ENCODE measurements at regions not wholly inside any gene's neighbourhood (a gene's known extent, or its start where the extent isn't known, plus 50 kb on each side); places are given as distances from the start of the nearest gene placed in this dataset.

DNA sequence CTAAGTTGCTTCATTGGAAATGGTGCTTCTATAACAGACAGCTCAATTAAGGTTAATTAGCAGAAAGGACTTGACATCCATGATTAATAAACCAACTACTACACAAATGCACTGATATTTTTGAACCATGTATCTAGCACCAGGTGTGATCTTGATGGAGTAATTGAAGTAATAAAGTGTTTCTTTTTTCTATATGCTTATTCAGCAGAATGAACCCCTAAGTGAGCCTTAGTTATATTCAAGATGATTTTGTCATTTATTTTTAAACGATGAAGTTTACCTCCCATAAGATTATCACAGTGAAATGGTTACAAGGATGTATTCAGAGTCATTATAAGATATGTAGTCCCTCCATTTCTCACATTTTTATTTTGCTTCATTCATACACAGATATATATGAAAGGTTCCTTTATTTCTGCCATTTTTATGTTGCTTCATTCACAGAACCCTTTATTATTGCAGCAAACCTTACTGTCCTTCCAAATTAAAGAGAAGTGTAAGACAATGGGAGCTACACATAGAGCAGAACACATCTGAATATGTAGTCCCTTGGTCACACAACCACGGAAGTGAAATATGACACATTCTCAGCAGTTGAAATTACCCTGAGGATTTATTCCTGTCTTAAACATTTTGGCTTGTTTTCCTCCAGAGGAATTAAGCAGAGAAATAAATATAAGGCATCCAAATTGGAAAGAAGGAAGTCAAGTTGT is 295.0 kb downstream of the RAP2B start:
- no peak overlapping the region for H3K4me3 Mint-ChIP-seq
- peaks cover 6% of the 10 kb centered on the region for H3K4me1 Mint-ChIP-seq
- no peaks in the 10 kb centered on the region for H3K36me3 Mint-ChIP-seq
- no peak for DNase-seq (ENCODE audit: low spot score in 2 of 2, unreplicated experiment in 2 of 2)
- TF ChIP-seq CTCF (IDR thresholded peaks at IDR 0.05; ENCODE audit: unreplicated experiment) = no peak
- no peak overlapping the region for H3K27ac Mint-ChIP-seq
- no peaks in the 10 kb centered on the region for H3K27me3 Mint-ChIP-seq (ENCODE audit: low read depth)
- H3K9me3 Mint-ChIP-seq = no peaks in the 10 kb centered on the region

DNA sequence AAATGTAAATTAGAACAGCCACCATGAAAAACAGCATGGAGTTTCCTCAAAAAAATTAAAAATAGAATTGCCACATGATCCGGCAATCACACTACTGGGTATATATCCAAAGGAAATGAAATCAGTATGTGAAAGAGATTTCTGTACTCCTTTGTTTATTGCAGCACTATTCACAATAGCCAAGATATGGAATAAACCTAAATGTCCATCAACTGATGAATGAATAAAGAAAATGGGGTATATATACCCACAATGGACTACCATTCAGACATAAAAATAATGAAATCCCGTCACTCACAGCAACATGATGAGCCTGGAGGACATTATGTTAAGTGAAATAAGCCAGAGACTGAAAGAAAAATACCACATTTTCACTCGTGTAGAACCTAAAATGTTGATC is 296.9 kb downstream of the RAP2B start:
- Mint-ChIP-seq H3K36me3 (no peaks in the 10 kb centered on the region), H3K4me1 (peaks cover 6% of the 10 kb centered on the region), H3K4me3 (no peak overlapping the region), H3K9me3 (no peaks in the 10 kb centered on the region), H3K27me3 (ENCODE audit: low read depth) (no peaks in the 10 kb centered on the region), H3K27ac (no peak overlapping the region)
- TF ChIP-seq CTCF (IDR thresholded peaks at IDR 0.05; ENCODE audit: unreplicated experiment) = no peak
- no peak for DNase-seq (ENCODE audit: low spot score in 2 of 2, unreplicated experiment in 2 of 2)

- no peak overlapping the region for H3K4me3 Mint-ChIP-seq
- no peaks in the 10 kb centered on the region for H3K9me3 Mint-ChIP-seq
- no peaks in the 10 kb centered on the region for H3K27me3 Mint-ChIP-seq (ENCODE audit: low read depth)
- no peaks in the 10 kb centered on the region for H3K36me3 Mint-ChIP-seq
- TF ChIP-seq CTCF (IDR thresholded peaks at IDR 0.05; ENCODE audit: unreplicated experiment) = no peak
- H3K27ac Mint-ChIP-seq = no peak overlapping the region
- H3K4me1 Mint-ChIP-seq = no peaks in the 10 kb centered on the region
- no peak for DNase-seq (ENCODE audit: low spot score in 2 of 2, unreplicated experiment in 2 of 2)
These were observed 300.5 kb downstream of the RAP2B start for GRCh38 chr3:153462545-153462944.

DNA sequence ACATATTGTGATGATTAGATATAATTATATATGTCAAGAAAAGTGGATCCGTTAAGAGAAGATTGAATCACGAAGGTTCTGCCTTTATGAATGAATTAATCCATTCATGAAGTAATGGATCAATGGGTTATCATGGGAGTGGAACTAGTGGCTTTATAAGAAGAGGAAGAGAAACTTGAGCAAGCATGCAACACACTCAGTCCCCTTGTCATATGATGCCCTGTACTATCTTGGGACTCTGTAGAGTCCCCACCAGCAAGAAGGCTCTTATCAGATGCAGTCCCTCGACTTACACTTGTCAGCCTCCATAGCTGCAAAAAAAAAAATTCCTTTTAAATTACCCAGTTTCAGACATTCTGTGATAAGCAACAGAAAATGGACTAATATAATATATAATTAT is 301.9 kb downstream of the RAP2B start:
- no peak overlapping the region for H3K4me3 Mint-ChIP-seq
- H3K9me3 Mint-ChIP-seq = no peaks in the 10 kb centered on the region
- DNase-seq (ENCODE audit: low spot score in 2 of 2, unreplicated experiment in 2 of 2) = no peak
- no peaks in the 10 kb centered on the region for H3K27me3 Mint-ChIP-seq (ENCODE audit: low read depth)
- H3K36me3 Mint-ChIP-seq = no peaks in the 10 kb centered on the region
- no peaks in the 10 kb centered on the region for H3K4me1 Mint-ChIP-seq
- no peak overlapping the region for H3K27ac Mint-ChIP-seq
- no peak for TF ChIP-seq CTCF (IDR thresholded peaks at IDR 0.05; ENCODE audit: unreplicated experiment)

GRCh38 chr3:153469162-153469561 is 307.1 kb downstream of the RAP2B start:
- DNase-seq (ENCODE audit: low spot score in 2 of 2, unreplicated experiment in 2 of 2) = no peak

More at GRCh38 chr3:153469162-153469561, 307.1 kb downstream of the RAP2B start:
- Mint-ChIP-seq H3K4me1 (no peaks in the 10 kb centered on the region), H3K4me3 (no peak overlapping the region), H3K36me3 (no peaks in the 10 kb centered on the region), H3K9me3 (peaks cover 20% of the 10 kb centered on the region), H3K27me3 (ENCODE audit: low read depth) (no peaks in the 10 kb centered on the region), H3K27ac (no peak overlapping the region)
- TF ChIP-seq CTCF (IDR thresholded peaks at IDR 0.05; ENCODE audit: unreplicated experiment) = no peak
